ENCODE measurements at regions not wholly inside any gene's neighbourhood (a gene's known extent, or its start where the extent isn't known, plus 50 kb on each side); places are given as distances from the start of the nearest gene placed in this dataset.

GRCh38 chr5:54362434-54362833 lies 52.1 kb upstream of the ARL15 start:
- Mint-ChIP-seq H3K4me3 (no peak overlapping the region), H3K4me1 (peaks cover 5% of the 10 kb centered on the region), H3K27me3 (peaks cover 2% of the 10 kb centered on the region), H3K9me3 (no peaks in the 10 kb centered on the region), H3K27ac (no peak overlapping the region), H3K36me3 (ENCODE audit: low read depth) (no peaks in the 10 kb centered on the region)
- DNase-seq (no peak), ATAC-seq (ENCODE audit: low read depth) (no peak)
- TF ChIP-seq CTCF (IDR thresholded peaks at IDR 0.05) = no peak
- CTCF ChIA-PET = no interaction called here
- intact Hi-C loops (cut with micrococcal nuclease) = no loop called here
- POLR2A ChIA-PET = no interaction called here

GRCh38 chr5:54361691-54362411 lies 51.5 kb upstream of the ARL15 start:
- H3K4me3 Mint-ChIP-seq = no peak overlapping the region
- peaks cover 2% of the 10 kb centered on the region for H3K27me3 Mint-ChIP-seq
- POLR2A ChIA-PET = no interaction called here
- intact Hi-C loops (cut with micrococcal nuclease) = no loop called here
- no peak for TF ChIP-seq CTCF (IDR thresholded peaks at IDR 0.05)
- CTCF ChIA-PET = no interaction called here
- ATAC-seq (ENCODE audit: low read depth) = no peak
- H3K27ac Mint-ChIP-seq = no peak overlapping the region
- H3K36me3 Mint-ChIP-seq (ENCODE audit: low read depth) = no peaks in the 10 kb centered on the region
- DNase-seq = no peak
- H3K9me3 Mint-ChIP-seq = no peaks in the 10 kb centered on the region
- H3K4me1 Mint-ChIP-seq = peaks cover 5% of the 10 kb centered on the region

- intact Hi-C loops (cut with micrococcal nuclease) = no loop called here
- ATAC-seq (ENCODE audit: low read depth) (no peak), DNase-seq (no peak)
- CTCF ChIA-PET = no interaction called here
- peaks cover 3% of the 10 kb centered on the region for H3K27me3 Mint-ChIP-seq
- peaks cover 5% of the 10 kb centered on the region for H3K4me1 Mint-ChIP-seq
- no peak overlapping the region for H3K27ac Mint-ChIP-seq
- POLR2A ChIA-PET = no interaction called here
- no peak for TF ChIP-seq CTCF (IDR thresholded peaks at IDR 0.05)
- H3K36me3 Mint-ChIP-seq (ENCODE audit: low read depth) = no peaks in the 10 kb centered on the region
- peaks cover under 1% of the 10 kb centered on the region for H3K9me3 Mint-ChIP-seq
- H3K4me3 Mint-ChIP-seq = no peak overlapping the region
Observed at GRCh38 chr5:54360925-54361662, 50.7 kb upstream of the ARL15 start.
